GM12872 (cell line): ENCODE measurements at regions not wholly inside any gene's neighbourhood (a gene's known extent, or its start where the extent isn't known, plus 50 kb on each side); places are given as distances from the start of the nearest gene placed in this dataset.

Source experiments
- CTCF ChIP-seq: IDR thresholded peaks from 3 replicates; pipeline ENCODE4 v1.5.1; 2011; ENCODE audit warnings: low read depth, mild to moderate bottlenecking, low read length, moderate library complexity; ENCODE audit not compliant: insufficient read depth

- TF ChIP-seq CTCF = no peak
These were observed 59.4 kb upstream of the ZNF536 start for GRCh38 chr19:30312582-30313352.

- no peak for TF ChIP-seq CTCF
These were observed 58.8 kb upstream of the ZNF536 start for GRCh38 chr19:30313353-30313750.

- TF ChIP-seq CTCF = no peak
These were observed 58.0 kb upstream of the ZNF536 start for GRCh38 chr19:30314056-30314804.

GRCh38 chr19:30314805-30315155 lies 57.4 kb upstream of the ZNF536 start:
- no peak for TF ChIP-seq CTCF

GRCh38 chr19:30315159-30315558 lies 57.0 kb upstream of the ZNF536 start:
- TF ChIP-seq CTCF = no peak

GRCh38 chr19:30316000-30316491 lies 56.1 kb upstream of the ZNF536 start:
- no peak for TF ChIP-seq CTCF

GRCh38 chr19:30316560-30317106 lies 55.6 kb upstream of the ZNF536 start:
- TF ChIP-seq CTCF = no peak
